B cell (primary cell): ENCODE measurements at regions not wholly inside any gene's neighbourhood (a gene's known extent, or its start where the extent isn't known, plus 50 kb on each side); places are given as distances from the start of the nearest gene placed in this dataset.

Experiments
- ATAC-seq: fragments of 200-7000 bp; cut with Tn5 transposase; one replicate; pipeline ENCODE4 v1.10.0; 2021; ENCODE audit warnings: low read depth, mild to moderate bottlenecking, moderate number of reproducible peaks, moderate library complexity
- CTCF ChIA-PET: fragments of 350-600 bp; sonication (Branson Sonifier 250); formaldehyde crosslinking; loops from one replicate; lab custom pipeline; 2021; ENCODE audit warnings: antibody characterized with exemption, inconsistent platforms; lab: Charles Lee
- POLR2A ChIA-PET: fragments of 350-600 bp; sonication (Branson Sonifier 250); formaldehyde crosslinking; loops from one replicate; lab custom pipeline; 2021; ENCODE audit warnings: antibody characterized with exemption; lab: Charles Lee
- DNase-seq: peaks from one replicate; pipeline ENCODE4 v3.0.0; 2013
- H2AFZ ChIP-seq: 2 replicates; pipeline ENCODE4 v1.6.1; 2012; ENCODE audit warnings: mild to moderate bottlenecking, low read depth, low read length; ENCODE audit not compliant: insufficient read depth, poor library complexity, severe bottlenecking
- H3K27ac ChIP-seq, 2 donors: 1 replicate in 1 of 2; 2 replicates in 1 of 2; pipeline ENCODE4 v1.5.1; 2012 to 2013; ENCODE audit warnings: low read length in 2 of 2, mild to moderate bottlenecking in 2 of 2, moderate library complexity in 1 of 2
- H3K27me3 ChIP-seq, 4 experiments: fragments of 200-600 bp in 1 of 4; sonication (generic) in 1 of 4; replicated peaks in 1 of 4; 1 replicate in 2 of 4; 2 replicates in 2 of 4; pipeline versions ENCODE4 v1.6.1 to v1.7.0; 2013 to 2016; ENCODE audit warnings: low read length in 3 of 4, mild to moderate bottlenecking in 2 of 4, mixed read lengths in 1 of 4, moderate library complexity in 1 of 4; ENCODE audit not compliant: insufficient read depth in 4 of 4, control insufficient read depth in 3 of 4; ENCODE audit errors: control extremely low read depth in 1 of 4
- H3K36me3 ChIP-seq, 2 experiments: replicated peaks in 1 of 2; 1 replicate in 1 of 2; 2 replicates in 1 of 2; pipeline versions ENCODE4 v1.6.1 to v1.7.1; 2013; ENCODE audit warnings: low read length in 1 of 2; ENCODE audit not compliant: insufficient read depth in 2 of 2, control insufficient read depth in 1 of 2; ENCODE audit errors: control extremely low read depth in 1 of 2, extremely low read depth in 1 of 2
- H3K4me1 ChIP-seq, 2 donors: fragments of 200-600 bp in 1 of 2; sonication (generic) in 1 of 2; 1 replicate in 1 of 2; 2 replicates in 1 of 2; pipeline versions ENCODE4 v1.5.1 to v1.6.1; 2013 to 2017; ENCODE audit warnings: low read length in 2 of 2; ENCODE audit not compliant: control insufficient read depth in 2 of 2, insufficient read depth in 2 of 2
- H3K4me2 ChIP-seq: replicated peaks from 2 replicates; pipeline ENCODE3; 2012; ENCODE audit warnings: mild to moderate bottlenecking, low read depth, low read length; ENCODE audit not compliant: poor library complexity, severe bottlenecking
- H3K4me3 ChIP-seq, 5 experiments: fragments of 200-600 bp in 1 of 5; sonication (generic) in 1 of 5; 1 replicate in 3 of 5; 2 replicates in 2 of 5; pipeline versions ENCODE4 v1.5.1 to v1.7.0; 2011 to 2016; ENCODE audit warnings: low read length in 4 of 5, mild to moderate bottlenecking in 4 of 5, low read depth in 2 of 5, control low read depth in 1 of 5, moderate library complexity in 1 of 5; ENCODE audit not compliant: insufficient read depth in 1 of 5; ENCODE audit errors: control extremely low read depth in 1 of 5, extremely low read depth in 1 of 5
- H3K79me2 ChIP-seq: fragments of 200-600 bp; sonication (generic); one replicate; pipeline ENCODE4 v1.6.0; 2016; ENCODE audit warnings: low read length; ENCODE audit not compliant: control insufficient read depth, insufficient read depth
- H3K9ac ChIP-seq: fragments of 200-600 bp; sonication (generic); 2 replicates; pipeline ENCODE4 v1.6.1; 2017; ENCODE audit warnings: mild to moderate bottlenecking, low read length, moderate library complexity
- H3K9me3 ChIP-seq, 3 donors: one replicate each; pipeline versions ENCODE4 v1.6.1 to v1.7.1; 2013; ENCODE audit warnings: low read length in 2 of 3; ENCODE audit not compliant: control insufficient read depth in 2 of 3, insufficient read depth in 1 of 3; ENCODE audit errors: control extremely low read depth in 1 of 3
- H4K20me1 ChIP-seq: 2 replicates; pipeline ENCODE4 v1.6.0; 2012; ENCODE audit warnings: mild to moderate bottlenecking, low read length; ENCODE audit not compliant: insufficient read depth, control insufficient read depth, poor library complexity, severe bottlenecking
- H3K27ac Mint-ChIP-seq: one replicate; pipeline ENCODE4 v1.8.0; 2021; ENCODE audit warnings: mixed read lengths
- H3K27me3 Mint-ChIP-seq: one replicate; pipeline ENCODE4 v1.8.0; 2021; ENCODE audit warnings: mixed read lengths
- H3K4me1 Mint-ChIP-seq: one replicate; pipeline ENCODE4 v1.8.0; 2021; ENCODE audit warnings: mixed read lengths
- H3K4me3 Mint-ChIP-seq: one replicate; pipeline ENCODE4 v1.8.0; 2021; ENCODE audit warnings: mixed read lengths
- H3K9me3 Mint-ChIP-seq: one replicate; pipeline ENCODE4 v1.8.0; 2022; ENCODE audit warnings: mixed read lengths; ENCODE audit not compliant: insufficient read depth
- CTCF ChIP-seq: fragments of 200-600 bp; IDR thresholded peaks from one replicate; pipeline ENCODE4 v1.8.0; 2022; ENCODE audit warnings: antibody characterized with exemption, mild to moderate bottlenecking
- EZH2 ChIP-seq: IDR thresholded peaks from 2 replicates; pipeline ENCODE4 v1.6.1; 2012; ENCODE audit warnings: borderline replicate concordance, low read depth, mild to moderate bottlenecking, moderate library complexity, low read length; ENCODE audit not compliant: insufficient read depth, poor library complexity, severe bottlenecking
- WGBS: methylation state at CpG from one replicate; pipeline ENCODE4 v1.1.5; 2013; ENCODE audit warnings: missing lambda C conversion rate; ENCODE audit not compliant: insufficient coverage; 5-methylcytosine and 5-hydroxymethylcytosine counted together
- intact Hi-C: fragments of 100-400 bp; cut with micrococcal nuclease; formaldehyde crosslinking; loops from one replicate; pipeline ENCODE4 v1.10.0; 2022

- H3K4me3 Mint-ChIP-seq: no peak overlapping the region
- H4K20me1 ChIP-seq: no peaks in the 10 kb centered on the region
- WGBS: 100% methylated on average over 3 of the region's 6 CpGs
Observed at GRCh38 chr9:19701274-19701673, 87.6 kb downstream of the SLC24A2 start.

GRCh38 chr9:19700699-19701098 lies 88.1 kb downstream of the SLC24A2 start:
- H2AFZ ChIP-seq: no peak overlapping the region
- H3K4me1 ChIP-seq: no peaks in the 10 kb centered on the region
- ATAC-seq (no peak), DNase-seq (no peak)
- TF ChIP-seq CTCF (no peak), EZH2 (no peak)
- H4K20me1 ChIP-seq: no peaks in the 10 kb centered on the region
- no peaks in the 10 kb centered on the region for H3K79me2 ChIP-seq
- no peaks in the 10 kb centered on the region for H3K36me3 ChIP-seq
- H3K27me3 ChIP-seq: no peaks in the 10 kb centered on the region
- no peak overlapping the region for H3K27ac ChIP-seq
- H3K9me3 Mint-ChIP-seq: no peaks in the 10 kb centered on the region
- H3K4me2 ChIP-seq: no peak overlapping the region
- H3K4me3 Mint-ChIP-seq: no peak overlapping the region
- POLR2A ChIA-PET: no interaction called here
- WGBS: no CpG with 5 or more reads among the region's 3 CpGs
- intact Hi-C loops: no loop called here
- CTCF ChIA-PET: no interaction called here
- no peak overlapping the region for H3K27ac Mint-ChIP-seq
- no peak overlapping the region for H3K4me3 ChIP-seq
- H3K27me3 Mint-ChIP-seq: no peaks in the 10 kb centered on the region
- H3K9ac ChIP-seq: no peak overlapping the region
- no peaks in the 10 kb centered on the region for H3K9me3 ChIP-seq
- H3K4me1 Mint-ChIP-seq: no peaks in the 10 kb centered on the region

More at GRCh38 chr9:19701274-19701673, 87.6 kb downstream of the SLC24A2 start:
- H3K27ac Mint-ChIP-seq: no peak overlapping the region
- no peak for TF ChIP-seq EZH2
- no peak for TF ChIP-seq CTCF
- ChIA-PET POLR2A (no interaction called here), CTCF (no interaction called here)
- no peaks in the 10 kb centered on the region for H3K27me3 Mint-ChIP-seq
- H3K4me2 ChIP-seq: no peak overlapping the region
- no peaks in the 10 kb centered on the region for H3K4me1 Mint-ChIP-seq
- intact Hi-C loops: no loop called here
- no peaks in the 10 kb centered on the region for H3K27me3 ChIP-seq
- H3K36me3 ChIP-seq: no peaks in the 10 kb centered on the region
- H3K27ac ChIP-seq: no peak overlapping the region
- no peak overlapping the region for H3K9ac ChIP-seq
- H3K9me3 ChIP-seq: no peaks in the 10 kb centered on the region
- no peaks in the 10 kb centered on the region for H3K79me2 ChIP-seq
- ATAC-seq: no peak
- H2AFZ ChIP-seq: no peak overlapping the region
- no peak for DNase-seq
- no peaks in the 10 kb centered on the region for H3K9me3 Mint-ChIP-seq
- H3K4me1 ChIP-seq: no peaks in the 10 kb centered on the region
- H3K4me3 ChIP-seq: no peak overlapping the region
